GM23338 (cell line): ENCODE measurements at regions not wholly inside any gene's neighbourhood (a gene's known extent, or its start where the extent isn't known, plus 50 kb on each side); places are given as distances from the start of the nearest gene placed in this dataset.
A peak's percentile ranks its signal among the peaks of the same experiment; 100 is the strongest.

Experiments
- ATAC-seq: fragments of 200-7000 bp; cut with Tn5 transposase; 3 replicates; pipeline ENCODE4 v1.9.1; 2020
- DNase-seq: peaks from one replicate; pipeline ENCODE4 v3.0.0-alpha.2; 2015; ENCODE audit warnings: low spot score
- H2AFZ ChIP-seq: fragments of 200-600 bp; sonication (generic); 2 replicates; pipeline ENCODE4 v1.8.0; 2016; ENCODE audit warnings: antibody characterized with exemption, mild to moderate bottlenecking, moderate library complexity
- H3F3A ChIP-seq: fragments of 200-600 bp; sonication (generic); replicated peaks from 2 replicates; pipeline ENCODE4 v1.8.0; 2017; ENCODE audit warnings: antibody characterized with exemption, mixed run types, low read depth
- H3K27ac ChIP-seq: fragments of 200-600 bp; sonication (generic); 2 replicates; pipeline ENCODE4 v1.6.1; 2016; ENCODE audit warnings: low read depth
- H3K27me3 ChIP-seq: fragments of 200-600 bp; sonication (generic); 2 replicates; pipeline ENCODE4 v1.8.0; 2016; ENCODE audit warnings: mild to moderate bottlenecking, mixed run types, moderate library complexity; ENCODE audit not compliant: insufficient read depth
- H3K36me3 ChIP-seq: fragments of 200-600 bp; sonication (generic); 2 replicates; pipeline ENCODE4 v1.8.0; 2016; ENCODE audit warnings: mild to moderate bottlenecking; ENCODE audit not compliant: insufficient read depth
- H3K4me1 ChIP-seq: fragments of 200-600 bp; sonication (generic); 2 replicates; pipeline ENCODE4 v1.8.0; 2016; ENCODE audit warnings: mild to moderate bottlenecking, moderate library complexity; ENCODE audit not compliant: insufficient read depth
- H3K4me2 ChIP-seq: fragments of 200-600 bp; sonication (generic); 2 replicates; pipeline ENCODE4 v1.7.1; 2017; ENCODE audit warnings: mixed run types
- H3K4me3 ChIP-seq: fragments of 200-600 bp; sonication (generic); 2 replicates; pipeline ENCODE4 v1.6.1; 2016; ENCODE audit warnings: mixed run types
- H3K79me2 ChIP-seq: fragments of 200-600 bp; sonication (generic); replicated peaks from 2 replicates; pipeline ENCODE4 v1.8.0; 2017; ENCODE audit warnings: mild to moderate bottlenecking; ENCODE audit not compliant: insufficient read depth
- H3K9me2 ChIP-seq: fragments of 200-600 bp; sonication (generic); 2 replicates; pipeline ENCODE4 v1.8.0; 2017; ENCODE audit not compliant: insufficient read depth
- H4K20me1 ChIP-seq: fragments of 200-600 bp; sonication (generic); replicated peaks from 2 replicates; pipeline ENCODE4 v1.8.0; 2017; ENCODE audit warnings: mild to moderate bottlenecking; ENCODE audit not compliant: insufficient read depth
- H3K27ac Mint-ChIP-seq: 2 replicates; pipeline ENCODE4 v1.8.0; 2020; ENCODE audit warnings: inconsistent platforms, mild to moderate bottlenecking, moderate library complexity, mixed read lengths
- H3K27me3 Mint-ChIP-seq: 3 replicates; pipeline ENCODE4 v1.8.0; 2022; ENCODE audit warnings: low read depth, mild to moderate bottlenecking, moderate library complexity, mixed read lengths, inconsistent platforms; ENCODE audit not compliant: insufficient read depth, poor library complexity
- H3K36me3 Mint-ChIP-seq: 3 replicates; pipeline ENCODE4 v1.8.0; 2021; ENCODE audit warnings: low read depth, mild to moderate bottlenecking, inconsistent platforms, moderate library complexity, mixed read lengths
- H3K4me1 Mint-ChIP-seq: 3 replicates; pipeline ENCODE4 v1.8.0; 2020; ENCODE audit warnings: mild to moderate bottlenecking, inconsistent platforms, mixed read lengths
- H3K4me3 Mint-ChIP-seq: 3 replicates; pipeline ENCODE4 v1.8.0; 2021; ENCODE audit warnings: moderate library complexity, mild to moderate bottlenecking, inconsistent platforms, mixed read lengths
- H3K9me3 Mint-ChIP-seq: 3 replicates; pipeline ENCODE4 v1.8.0; 2020; ENCODE audit warnings: moderate library complexity, mild to moderate bottlenecking, inconsistent platforms, mixed read lengths
- CREB1 ChIP-seq: fragments of 250-450 bp; sonication (Bioruptor Pico); IDR thresholded peaks from 2 replicates; pipeline ENCODE4 v1.5.0; 2020; ENCODE audit warnings: low read depth, mild to moderate bottlenecking, moderate library complexity
- EZH2 ChIP-seq: fragments of 200-600 bp; sonication (generic); IDR thresholded peaks from one replicate; pipeline ENCODE4 v1.8.0; 2017; ENCODE audit warnings: antibody characterized with exemption, mild to moderate bottlenecking, low read depth; ENCODE audit not compliant: unreplicated experiment
- EZH2phosphoT487 ChIP-seq: fragments of 200-600 bp; sonication (generic); IDR thresholded peaks from one replicate; pipeline ENCODE4 v1.8.1; 2018; ENCODE audit warnings: antibody characterized with exemption; ENCODE audit not compliant: unreplicated experiment
- NANOG ChIP-seq: IDR thresholded peaks from 2 replicates; pipeline ENCODE4 v1.6.1; 2016; ENCODE audit warnings: antibody characterized with exemption, borderline replicate concordance
- STAT1 ChIP-seq: IDR thresholded peaks from one replicate; pipeline ENCODE4 v1.6.1; 2016; ENCODE audit warnings: antibody characterized with exemption; ENCODE audit not compliant: unreplicated experiment
- ZNF114 ChIP-seq: fragments of 250-450 bp; sonication (Bioruptor Pico); IDR thresholded peaks from 2 replicates; pipeline ENCODE4 v1.5.0; 2020; ENCODE audit warnings: mild to moderate bottlenecking, moderate library complexity
- TF ChIP-seq, protein P1 (sequence below): IDR thresholded peaks from 2 replicates; pipeline ENCODE4 v1.6.1; 2016; ENCODE audit warnings: antibody characterized with exemption
- TF ChIP-seq, protein P2 (sequence below): IDR thresholded peaks from one replicate; pipeline ENCODE4 v1.6.1; 2018; ENCODE audit warnings: antibody characterized with exemption; ENCODE audit not compliant: unreplicated experiment

DNA sequence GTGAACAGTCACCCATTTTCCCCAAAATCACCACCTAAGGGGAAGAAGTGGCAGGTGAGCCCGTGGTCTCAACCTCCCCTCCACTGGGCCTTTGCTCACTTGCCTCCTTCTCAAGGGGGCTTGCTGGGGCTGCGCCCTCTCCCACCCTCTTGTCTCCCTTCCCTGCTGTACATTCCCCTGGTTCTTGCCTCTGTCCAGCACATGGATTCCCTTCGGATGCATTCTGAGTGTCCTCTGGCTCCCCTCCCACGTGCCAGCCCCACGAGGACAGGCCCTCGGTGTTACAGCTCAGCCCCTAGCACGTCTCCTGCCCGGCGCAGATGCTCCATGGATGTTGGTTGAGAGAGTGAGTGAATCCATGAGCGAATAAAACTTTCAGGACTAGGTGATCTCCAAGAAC lies 367.8 kb upstream of the SULF2 start:
- Histone ChIP-seq H3K79me2 (no peaks in the 10 kb centered on the region), H3K27me3 (no peaks in the 10 kb centered on the region), H3K27ac (no peak overlapping the region), H3K36me3 (no peaks in the 10 kb centered on the region; the same call in 1 of the 2 replicates), H3K4me1 (no peaks in the 10 kb centered on the region), H2AFZ (no peak overlapping the region), H4K20me1 (no peaks in the 10 kb centered on the region), H3K9me2 (no peaks in the 10 kb centered on the region), H3F3A (no peaks in the 10 kb centered on the region), H3K4me2 (no peak overlapping the region), H3K4me3 (no peak overlapping the region)
- no peak overlapping the region for H3K4me3 Mint-ChIP-seq
- H3K4me1 Mint-ChIP-seq, result peaks cover 10% of the 10 kb centered on the region; the same call in 2 of the 3 replicates
- ATAC-seq (no peak), DNase-seq (no peak)
- no peak overlapping the region for H3K27ac Mint-ChIP-seq
- peaks cover 10% of the 10 kb centered on the region for H3K27me3 Mint-ChIP-seq
- H3K36me3 Mint-ChIP-seq, result peaks cover 5% of the 10 kb centered on the region; the same call in 2 of the 3 replicates
- peaks cover 27% of the 10 kb centered on the region for H3K9me3 Mint-ChIP-seq
- TF ChIP-seq, protein P1, sequence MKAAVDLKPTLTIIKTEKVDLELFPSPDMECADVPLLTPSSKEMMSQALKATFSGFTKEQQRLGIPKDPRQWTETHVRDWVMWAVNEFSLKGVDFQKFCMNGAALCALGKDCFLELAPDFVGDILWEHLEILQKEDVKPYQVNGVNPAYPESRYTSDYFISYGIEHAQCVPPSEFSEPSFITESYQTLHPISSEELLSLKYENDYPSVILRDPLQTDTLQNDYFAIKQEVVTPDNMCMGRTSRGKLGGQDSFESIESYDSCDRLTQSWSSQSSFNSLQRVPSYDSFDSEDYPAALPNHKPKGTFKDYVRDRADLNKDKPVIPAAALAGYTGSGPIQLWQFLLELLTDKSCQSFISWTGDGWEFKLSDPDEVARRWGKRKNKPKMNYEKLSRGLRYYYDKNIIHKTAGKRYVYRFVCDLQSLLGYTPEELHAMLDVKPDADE, result no peak
- TF ChIP-seq, protein P2, sequence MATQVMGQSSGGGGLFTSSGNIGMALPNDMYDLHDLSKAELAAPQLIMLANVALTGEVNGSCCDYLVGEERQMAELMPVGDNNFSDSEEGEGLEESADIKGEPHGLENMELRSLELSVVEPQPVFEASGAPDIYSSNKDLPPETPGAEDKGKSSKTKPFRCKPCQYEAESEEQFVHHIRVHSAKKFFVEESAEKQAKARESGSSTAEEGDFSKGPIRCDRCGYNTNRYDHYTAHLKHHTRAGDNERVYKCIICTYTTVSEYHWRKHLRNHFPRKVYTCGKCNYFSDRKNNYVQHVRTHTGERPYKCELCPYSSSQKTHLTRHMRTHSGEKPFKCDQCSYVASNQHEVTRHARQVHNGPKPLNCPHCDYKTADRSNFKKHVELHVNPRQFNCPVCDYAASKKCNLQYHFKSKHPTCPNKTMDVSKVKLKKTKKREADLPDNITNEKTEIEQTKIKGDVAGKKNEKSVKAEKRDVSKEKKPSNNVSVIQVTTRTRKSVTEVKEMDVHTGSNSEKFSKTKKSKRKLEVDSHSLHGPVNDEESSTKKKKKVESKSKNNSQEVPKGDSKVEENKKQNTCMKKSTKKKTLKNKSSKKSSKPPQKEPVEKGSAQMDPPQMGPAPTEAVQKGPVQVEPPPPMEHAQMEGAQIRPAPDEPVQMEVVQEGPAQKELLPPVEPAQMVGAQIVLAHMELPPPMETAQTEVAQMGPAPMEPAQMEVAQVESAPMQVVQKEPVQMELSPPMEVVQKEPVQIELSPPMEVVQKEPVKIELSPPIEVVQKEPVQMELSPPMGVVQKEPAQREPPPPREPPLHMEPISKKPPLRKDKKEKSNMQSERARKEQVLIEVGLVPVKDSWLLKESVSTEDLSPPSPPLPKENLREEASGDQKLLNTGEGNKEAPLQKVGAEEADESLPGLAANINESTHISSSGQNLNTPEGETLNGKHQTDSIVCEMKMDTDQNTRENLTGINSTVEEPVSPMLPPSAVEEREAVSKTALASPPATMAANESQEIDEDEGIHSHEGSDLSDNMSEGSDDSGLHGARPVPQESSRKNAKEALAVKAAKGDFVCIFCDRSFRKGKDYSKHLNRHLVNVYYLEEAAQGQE, result peak; percentile 30

DNA sequence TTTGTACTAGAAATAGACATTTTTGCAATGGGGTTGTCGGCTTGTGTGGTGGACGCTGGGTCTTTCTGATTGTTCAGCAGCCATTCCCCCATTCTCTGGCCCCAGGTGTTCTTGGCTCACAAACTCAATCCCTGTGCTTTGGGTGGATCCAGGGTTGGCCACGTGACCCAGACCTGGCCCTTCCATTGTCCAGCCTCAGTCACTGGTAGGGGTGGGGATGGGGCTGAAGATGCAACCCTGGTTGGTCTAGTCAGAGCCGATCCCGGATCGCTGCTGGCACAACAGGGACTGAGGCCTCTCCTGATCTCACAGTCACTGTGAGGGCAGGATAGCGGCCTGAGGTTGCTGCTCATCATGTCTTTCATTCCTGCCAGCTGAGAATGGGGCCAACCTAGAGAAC lies 365.3 kb upstream of the SULF2 start:
- peaks cover 7% of the 10 kb centered on the region for H3K9me3 Mint-ChIP-seq
- TF ChIP-seq NANOG, result no peak
- TF ChIP-seq, protein P2, result no peak
- TF ChIP-seq ZNF114 (CRISPR knock-in tag), result no peak
- no peak for TF ChIP-seq STAT1
- TF ChIP-seq EZH2phosphoT487, result no peak
- TF ChIP-seq, protein P1, result no peak
- no peak for TF ChIP-seq CREB1 (CRISPR knock-in tag)
- no peak for TF ChIP-seq EZH2
- Histone ChIP-seq H3K27me3 (no peaks in the 10 kb centered on the region), H4K20me1 (no peaks in the 10 kb centered on the region), H3K27ac (no peak overlapping the region), H3K4me1 (no peaks in the 10 kb centered on the region; the same call in 1 of the 2 replicates), H3K79me2 (no peaks in the 10 kb centered on the region), H3K4me3 (no peak overlapping the region), H3F3A (no peaks in the 10 kb centered on the region), H2AFZ (no peak overlapping the region), H3K36me3 (no peaks in the 10 kb centered on the region), H3K9me2 (no peaks in the 10 kb centered on the region), H3K4me2 (no peak overlapping the region)
- peaks cover 16% of the 10 kb centered on the region; the same call in 2 of the 3 replicates for H3K4me1 Mint-ChIP-seq
- ATAC-seq, result no peak
- H3K4me3 Mint-ChIP-seq, result no peak overlapping the region
- 0 out of 3 replicates have a peak, but pooled peaks cover 2% of the 10 kb centered on the region for H3K36me3 Mint-ChIP-seq
- peaks cover 12% of the 10 kb centered on the region for H3K27me3 Mint-ChIP-seq
- DNase-seq, result no peak
- H3K27ac Mint-ChIP-seq, result no peak overlapping the region
